ENCODE measurements at regions not wholly inside any gene's neighbourhood (a gene's known extent, or its start where the extent isn't known, plus 50 kb on each side); places are given as distances from the start of the nearest gene placed in this dataset.
"Not testable (repeated sequence)": the region's sequence is repeated elsewhere in the genome, so short reads cannot be mapped to it uniquely, and the experiment has no call there.

GRCh38 chr5:119725291-119725690 lies 95.9 kb downstream of the FAM170A start:
- not testable (repeated sequence) for H3K4me1 ChIP-seq (ENCODE audit: control insufficient read depth in 2 of 2, insufficient read depth in 1 of 2, low read depth in 1 of 2, low read length in 2 of 2); H3K14ac ChIP-seq (ENCODE audit: low read length); DNase-seq (ENCODE audit: low spot score); H3K9ac ChIP-seq (ENCODE audit: low read depth, low read length, poor library complexity); H3K4me2 ChIP-seq (ENCODE audit: insufficient read depth, low read length, poor library complexity, severe bottlenecking); H3K9me3 ChIP-seq (replicated peaks in 1 of 2; ENCODE audit: control insufficient read depth in 2 of 2, insufficient read depth in 1 of 2, low read depth in 1 of 2, low read length in 2 of 2); H3K27ac ChIP-seq (replicated peaks; ENCODE audit: low read length); H3K18ac ChIP-seq (ENCODE audit: low read length); H2AK5ac ChIP-seq (ENCODE audit: low read depth, low read length); H3K27me3 ChIP-seq (ENCODE audit: control insufficient read depth in 3 of 3, insufficient read depth in 3 of 3, low read depth in 1 of 3, low read length in 3 of 3); H4K91ac ChIP-seq (ENCODE audit: low read depth, low read length, poor library complexity); H2BK15ac ChIP-seq (ENCODE audit: low read length); H3K79me1 ChIP-seq (ENCODE audit: low read depth, low read length); H2BK12ac ChIP-seq (ENCODE audit: low read length); H3K36me3 ChIP-seq (replicated peaks in 1 of 2; ENCODE audit: control insufficient read depth in 2 of 2, insufficient read depth in 2 of 2, low read length in 2 of 2); H2AFZ ChIP-seq (ENCODE audit: low read length); H2BK5ac ChIP-seq (ENCODE audit: low read length); H4K8ac ChIP-seq (ENCODE audit: low read depth, low read length); H3K4me3 ChIP-seq (ENCODE audit: low read length in 2 of 2); H2BK120ac ChIP-seq (ENCODE audit: low read depth, low read length); H3K23ac ChIP-seq (ENCODE audit: low read depth, low read length, poor library complexity); H3K4ac ChIP-seq (ENCODE audit: low read length)
- WGBS, 2 donors (ENCODE audit: extremely low coverage in 2 of 2, insufficient read length in 2 of 2, insufficient replicate concordance in 1 of 2) = no CpG with 5 or more reads among the region's 2 CpGs

- DNase-seq (ENCODE audit: low spot score) = no peak
- Histone ChIP-seq H4K8ac (ENCODE audit: low read depth, low read length) (no peak overlapping the region), H3K4me1 (ENCODE audit: control insufficient read depth in 2 of 2, insufficient read depth in 1 of 2, low read depth in 1 of 2, low read length in 2 of 2) (no peaks in the 10 kb centered on the region), H2AK5ac (ENCODE audit: low read depth, low read length) (no peak overlapping the region), H3K27me3 (ENCODE audit: control insufficient read depth in 3 of 3, insufficient read depth in 3 of 3, low read depth in 1 of 3, low read length in 3 of 3) (no peaks in the 10 kb centered on the region), H3K9me3 (replicated peaks in 1 of 2; ENCODE audit: control insufficient read depth in 2 of 2, insufficient read depth in 1 of 2, low read depth in 1 of 2, low read length in 2 of 2) (no peaks in the 10 kb centered on the region), H4K91ac (ENCODE audit: low read depth, low read length, poor library complexity) (no peak overlapping the region), H3K4ac (ENCODE audit: low read length) (no peak overlapping the region), H2BK15ac (ENCODE audit: low read length) (no peak overlapping the region), H3K4me2 (ENCODE audit: insufficient read depth, low read length, poor library complexity, severe bottlenecking) (no peak overlapping the region), H3K79me1 (ENCODE audit: low read depth, low read length) (no peaks in the 10 kb centered on the region), H3K36me3 (replicated peaks in 1 of 2; ENCODE audit: control insufficient read depth in 2 of 2, insufficient read depth in 2 of 2, low read length in 2 of 2) (no peaks in the 10 kb centered on the region), H2BK12ac (ENCODE audit: low read length) (no peak overlapping the region), H2BK5ac (ENCODE audit: low read length) (no peak overlapping the region), H2AFZ (ENCODE audit: low read length) (no peak overlapping the region), H3K4me3 (ENCODE audit: low read length in 2 of 2) (no peak overlapping the region), H2BK120ac (ENCODE audit: low read depth, low read length) (no peak overlapping the region), H3K18ac (ENCODE audit: low read length) (no peak overlapping the region), H3K14ac (ENCODE audit: low read length) (no peak overlapping the region), H3K27ac (replicated peaks; ENCODE audit: low read length) (no peak overlapping the region), H3K23ac (ENCODE audit: low read depth, low read length, poor library complexity) (no peak overlapping the region), H3K9ac (ENCODE audit: low read depth, low read length, poor library complexity) (no peak overlapping the region)
Observed at GRCh38 chr5:119726544-119726943, 97.2 kb downstream of the FAM170A start.

GRCh38 chr5:119740225-119740624 lies 110.9 kb downstream of the FAM170A start:
- no peak overlapping the region for H2BK15ac ChIP-seq (ENCODE audit: low read length)
- WGBS, 2 donors (ENCODE audit: extremely low coverage in 2 of 2, insufficient read length in 2 of 2, insufficient replicate concordance in 1 of 2) = no CpG with 5 or more reads among the region's 2 CpGs
- H2AK5ac ChIP-seq (ENCODE audit: low read depth, low read length) = no peak overlapping the region

GRCh38 chr5:119741691-119742090 lies 112.3 kb downstream of the FAM170A start:
- Histone ChIP-seq H2BK15ac (ENCODE audit: low read length) (no peak overlapping the region), H3K36me3 (replicated peaks in 1 of 2; ENCODE audit: control insufficient read depth in 2 of 2, insufficient read depth in 2 of 2, low read length in 2 of 2) (no peaks in the 10 kb centered on the region), H3K4me3 (ENCODE audit: low read length in 2 of 2) (no peak overlapping the region), H3K4me2 (ENCODE audit: insufficient read depth, low read length, poor library complexity, severe bottlenecking) (no peak overlapping the region), H2BK12ac (ENCODE audit: low read length) (no peak overlapping the region), H3K4me1 (ENCODE audit: control insufficient read depth in 2 of 2, insufficient read depth in 1 of 2, low read depth in 1 of 2, low read length in 2 of 2) (no peaks in the 10 kb centered on the region), H2BK120ac (ENCODE audit: low read depth, low read length) (no peak overlapping the region), H3K27me3 (ENCODE audit: control insufficient read depth in 3 of 3, insufficient read depth in 3 of 3, low read depth in 1 of 3, low read length in 3 of 3) (no peaks in the 10 kb centered on the region), H3K27ac (replicated peaks; ENCODE audit: low read length) (no peak overlapping the region), H2AFZ (ENCODE audit: low read length) (no peak overlapping the region), H4K91ac (ENCODE audit: low read depth, low read length, poor library complexity) (no peak overlapping the region), H4K8ac (ENCODE audit: low read depth, low read length) (no peak overlapping the region), H2BK5ac (ENCODE audit: low read length) (no peak overlapping the region), H3K9ac (ENCODE audit: low read depth, low read length, poor library complexity) (no peak overlapping the region), H3K18ac (ENCODE audit: low read length) (no peak overlapping the region), H3K14ac (ENCODE audit: low read length) (no peak overlapping the region), H3K4ac (ENCODE audit: low read length) (no peak overlapping the region), H2AK5ac (ENCODE audit: low read depth, low read length) (no peak overlapping the region), H3K9me3 (replicated peaks in 1 of 2; ENCODE audit: control insufficient read depth in 2 of 2, insufficient read depth in 1 of 2, low read depth in 1 of 2, low read length in 2 of 2) (no peaks in the 10 kb centered on the region), H3K23ac (ENCODE audit: low read depth, low read length, poor library complexity) (no peak overlapping the region), H3K79me1 (ENCODE audit: low read depth, low read length) (no peaks in the 10 kb centered on the region)
- no peak for DNase-seq (ENCODE audit: low spot score)

More at GRCh38 chr5:119740225-119740624, 110.9 kb downstream of the FAM170A start:
- H3K9me3 ChIP-seq (replicated peaks in 1 of 2; ENCODE audit: control insufficient read depth in 2 of 2, insufficient read depth in 1 of 2, low read depth in 1 of 2, low read length in 2 of 2) = no peaks in the 10 kb centered on the region
- no peak overlapping the region for H3K4me3 ChIP-seq (ENCODE audit: low read length in 2 of 2)
- H3K14ac ChIP-seq (ENCODE audit: low read length) = no peak overlapping the region
- H2BK12ac ChIP-seq (ENCODE audit: low read length) = no peak overlapping the region
- H3K18ac ChIP-seq (ENCODE audit: low read length) = no peak overlapping the region
- H2BK5ac ChIP-seq (ENCODE audit: low read length) = no peak overlapping the region
- no peak overlapping the region for H2BK120ac ChIP-seq (ENCODE audit: low read depth, low read length)
- H2AFZ ChIP-seq (ENCODE audit: low read length) = no peak overlapping the region
- no peaks in the 10 kb centered on the region for H3K79me1 ChIP-seq (ENCODE audit: low read depth, low read length)
- no peak overlapping the region for H3K4ac ChIP-seq (ENCODE audit: low read length)
- H4K91ac ChIP-seq (ENCODE audit: low read depth, low read length, poor library complexity) = no peak overlapping the region
- H3K27me3 ChIP-seq (ENCODE audit: control insufficient read depth in 3 of 3, insufficient read depth in 3 of 3, low read depth in 1 of 3, low read length in 3 of 3) = no peaks in the 10 kb centered on the region
- H3K36me3 ChIP-seq (replicated peaks in 1 of 2; ENCODE audit: control insufficient read depth in 2 of 2, insufficient read depth in 2 of 2, low read length in 2 of 2) = no peaks in the 10 kb centered on the region
- DNase-seq (ENCODE audit: low spot score) = no peak
- H3K23ac ChIP-seq (ENCODE audit: low read depth, low read length, poor library complexity) = no peak overlapping the region
- no peak overlapping the region for H4K8ac ChIP-seq (ENCODE audit: low read depth, low read length)
- no peak overlapping the region for H3K4me2 ChIP-seq (ENCODE audit: insufficient read depth, low read length, poor library complexity, severe bottlenecking)
- no peaks in the 10 kb centered on the region for H3K4me1 ChIP-seq (ENCODE audit: control insufficient read depth in 2 of 2, insufficient read depth in 1 of 2, low read depth in 1 of 2, low read length in 2 of 2)
- no peak overlapping the region for H3K9ac ChIP-seq (ENCODE audit: low read depth, low read length, poor library complexity)
- H3K27ac ChIP-seq (replicated peaks; ENCODE audit: low read length) = no peak overlapping the region

Measured in neuronal stem cell (in vitro differentiated cells).